ENCODE measurements at regions not wholly inside any gene's neighbourhood (a gene's known extent, or its start where the extent isn't known, plus 50 kb on each side); places are given as distances from the start of the nearest gene placed in this dataset.
"Not testable (repeated sequence)": the region's sequence is repeated elsewhere in the genome, so short reads cannot be mapped to it uniquely, and the experiment has no call there.

DNA sequence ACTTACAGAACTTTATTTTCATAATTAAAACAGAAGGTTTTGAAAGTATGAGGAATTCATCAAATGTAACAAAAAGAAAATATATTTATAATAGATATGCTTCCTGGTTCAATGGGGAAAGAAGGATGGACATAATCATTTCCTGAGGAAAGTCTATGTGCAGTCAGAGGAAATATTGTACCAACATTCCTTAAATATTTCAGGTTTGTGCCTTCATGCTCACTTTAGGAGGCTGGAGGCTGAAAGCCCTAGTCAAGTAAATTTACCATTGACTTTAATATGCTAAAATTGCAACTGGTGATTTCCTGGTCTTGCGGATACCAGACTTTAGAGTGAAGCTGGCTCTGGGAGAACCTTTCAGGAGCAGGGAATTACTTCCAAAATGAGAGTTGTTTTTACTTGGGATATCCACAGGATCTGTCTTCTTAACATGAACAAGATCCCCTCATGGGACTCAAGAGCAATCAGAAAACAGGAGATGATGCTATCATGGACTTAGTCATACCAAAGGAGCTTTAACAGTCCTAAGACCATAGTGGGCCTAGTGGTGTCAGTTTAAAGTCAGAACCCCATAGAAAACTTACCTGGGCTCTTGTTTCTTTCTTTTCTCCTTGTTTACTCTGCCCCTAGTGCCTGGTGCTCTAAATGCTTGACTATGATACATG lies 762.8 kb upstream of the GRAMD2B start:
- DNase-seq: no peak

DNA sequence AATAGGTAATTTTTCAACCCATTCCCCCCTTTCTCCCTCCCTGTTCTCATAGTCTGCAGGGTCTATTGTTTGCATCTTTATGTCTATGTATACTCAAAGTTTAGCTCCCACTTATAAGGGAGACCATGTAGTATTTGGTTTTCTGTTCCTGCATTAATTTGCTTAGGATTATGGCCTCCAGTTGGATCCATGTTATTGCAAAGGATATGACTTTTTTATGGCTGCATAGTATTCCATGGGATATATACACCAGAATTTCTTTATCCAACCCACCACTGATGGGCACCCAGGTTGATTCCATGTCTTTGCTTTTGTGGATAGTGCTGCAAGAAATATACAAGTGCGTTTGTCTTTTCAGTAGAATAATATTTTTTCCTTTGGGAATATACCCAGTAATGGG lies 761.6 kb upstream of the GRAMD2B start:
- DNase-seq: no peak

DNA sequence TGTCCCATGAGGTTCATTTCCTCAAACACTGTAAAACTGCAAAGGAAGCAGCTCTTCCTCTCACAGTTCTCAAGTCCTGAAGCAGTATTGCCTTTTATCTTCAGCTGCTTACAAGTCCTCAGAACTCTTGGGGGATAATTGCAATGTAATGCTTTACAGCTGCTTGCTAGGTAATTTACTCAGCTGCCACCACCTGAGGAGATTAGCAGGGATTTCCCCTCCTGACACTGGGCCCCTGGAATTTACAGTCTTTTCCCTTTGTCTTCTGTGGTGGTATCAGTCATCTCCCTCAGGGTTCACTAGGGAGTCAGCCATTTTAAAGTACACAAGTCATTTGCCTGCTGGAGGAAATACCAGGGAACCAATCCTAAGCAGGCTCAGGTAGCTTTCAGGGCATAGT lies 754.3 kb upstream of the GRAMD2B start:
- no peak for DNase-seq

DNA sequence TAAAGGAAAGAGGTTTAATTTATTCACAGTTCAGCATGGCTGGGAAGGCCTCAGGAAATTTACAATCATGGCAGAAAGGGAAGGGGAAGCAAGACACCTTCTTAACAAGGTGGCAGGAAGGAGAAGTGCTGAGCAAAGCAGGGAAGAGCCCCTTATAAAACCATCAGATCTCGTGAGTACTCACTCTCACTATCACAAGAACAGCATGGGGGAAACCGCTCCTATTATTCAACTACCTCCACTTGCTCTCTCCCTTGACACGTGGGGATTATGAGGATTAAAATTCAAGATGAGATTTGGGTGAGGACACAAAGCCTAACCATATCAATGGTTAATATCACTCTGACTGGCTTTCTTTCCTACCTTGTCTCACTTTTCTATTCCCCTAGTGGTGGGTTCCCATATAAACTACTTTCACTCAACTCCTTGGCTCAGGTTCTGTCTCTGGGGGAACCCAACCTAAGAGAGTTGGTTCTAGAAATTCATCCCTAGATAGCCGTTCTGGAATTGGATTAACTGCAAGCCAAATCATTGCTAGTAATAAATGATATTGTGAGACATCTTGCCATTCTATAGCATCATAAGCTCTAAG lies 749.8 kb upstream of the GRAMD2B start:
- no peak for DNase-seq

DNA sequence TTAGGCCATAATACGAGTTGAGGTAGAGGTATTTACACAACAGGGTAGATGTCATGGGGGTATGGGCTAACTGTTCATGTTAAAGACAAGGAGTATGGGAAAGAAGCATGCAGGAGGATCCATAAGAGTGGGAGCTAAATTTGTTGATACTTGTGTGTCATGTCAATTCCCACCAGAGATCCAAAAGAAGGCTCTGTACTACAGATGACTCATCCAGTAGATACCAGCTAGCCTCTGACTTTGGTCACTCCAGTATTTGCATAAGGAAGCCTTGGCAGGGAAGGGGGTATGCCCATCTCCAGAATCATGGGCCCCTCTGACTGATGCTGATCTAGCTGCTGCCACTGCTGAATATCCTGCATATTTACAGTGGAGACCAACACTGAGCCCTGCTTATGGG lies 743.7 kb upstream of the GRAMD2B start:
- DNase-seq: no peak

DNA sequence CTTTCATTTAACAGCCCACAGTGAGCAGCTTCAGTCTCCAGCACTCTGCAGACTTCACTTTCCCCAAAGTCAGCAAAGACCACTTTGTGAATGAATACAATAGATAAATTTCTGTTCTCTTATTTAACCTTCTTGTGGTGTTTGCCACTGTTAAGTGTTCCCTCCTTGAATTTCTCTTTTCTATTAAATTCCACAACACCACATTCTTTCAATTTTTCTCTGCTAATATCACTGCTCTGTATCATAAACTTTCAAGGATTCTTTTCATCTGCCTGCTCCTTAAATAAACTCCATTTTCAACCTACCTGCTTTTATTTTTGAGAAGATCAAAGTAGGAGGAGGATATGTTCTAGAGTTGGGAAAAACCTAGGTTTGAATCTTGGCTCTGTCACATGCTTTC lies 739.5 kb upstream of the GRAMD2B start:
- DNase-seq: no peak

DNA sequence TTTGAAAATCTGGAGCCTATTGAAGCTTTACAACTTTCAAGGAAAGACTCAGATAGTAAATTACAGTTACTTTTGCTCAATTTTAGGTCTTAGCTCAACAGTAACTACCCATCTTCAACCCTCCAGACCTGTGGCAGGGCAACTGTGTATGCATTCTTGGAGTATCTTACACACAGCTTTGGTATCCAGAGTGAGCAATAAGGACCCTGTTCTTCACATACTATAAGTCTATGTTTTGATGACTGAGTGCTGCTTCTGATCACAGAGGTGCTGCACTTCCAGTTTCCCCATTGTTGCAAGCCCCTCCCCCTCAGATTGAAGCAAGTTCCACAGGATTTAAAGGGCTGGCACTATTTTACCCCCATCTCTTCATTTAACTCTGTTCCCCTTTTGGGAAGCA lies 737.4 kb upstream of the GRAMD2B start:
- DNase-seq: no peak

DNA sequence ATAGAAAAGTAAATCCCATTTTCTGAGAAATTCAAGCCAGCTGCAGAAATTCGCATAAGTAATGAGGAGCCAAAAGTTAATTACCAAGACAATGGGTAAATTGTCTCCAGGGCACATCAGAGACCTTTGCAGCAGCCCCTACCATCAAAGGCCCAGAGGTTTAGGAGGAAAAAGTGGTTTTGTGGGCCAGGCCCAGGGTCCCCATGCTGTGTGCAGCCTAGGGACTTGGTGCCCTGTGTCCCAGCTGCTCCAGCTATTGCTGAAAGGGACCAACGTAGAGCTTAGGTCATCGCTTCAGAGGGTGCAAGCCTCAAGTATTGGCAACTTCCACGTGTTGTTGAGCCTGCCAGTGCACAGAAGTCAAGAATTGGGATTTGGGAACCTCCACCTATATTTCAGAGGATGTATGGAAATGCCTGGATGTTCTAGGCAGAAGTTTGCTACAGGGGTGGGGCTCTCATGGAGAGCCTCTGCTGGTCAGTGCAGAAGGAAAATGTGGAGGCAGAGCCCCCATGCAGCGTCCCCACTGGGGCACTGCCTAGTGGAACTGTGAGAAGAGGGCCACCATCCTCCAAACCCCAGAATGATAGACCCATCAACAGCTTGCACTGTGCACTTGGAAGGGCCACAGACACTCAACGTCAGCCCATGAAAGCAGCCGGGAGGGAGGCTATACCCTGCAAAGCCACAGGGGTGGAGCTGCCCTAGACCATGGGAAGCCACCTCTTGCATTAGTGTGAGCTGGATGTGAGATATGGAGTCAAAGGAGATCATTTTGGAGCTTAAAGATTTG lies 731.3 kb upstream of the GRAMD2B start:
- not testable (repeated sequence) for DNase-seq

DNA sequence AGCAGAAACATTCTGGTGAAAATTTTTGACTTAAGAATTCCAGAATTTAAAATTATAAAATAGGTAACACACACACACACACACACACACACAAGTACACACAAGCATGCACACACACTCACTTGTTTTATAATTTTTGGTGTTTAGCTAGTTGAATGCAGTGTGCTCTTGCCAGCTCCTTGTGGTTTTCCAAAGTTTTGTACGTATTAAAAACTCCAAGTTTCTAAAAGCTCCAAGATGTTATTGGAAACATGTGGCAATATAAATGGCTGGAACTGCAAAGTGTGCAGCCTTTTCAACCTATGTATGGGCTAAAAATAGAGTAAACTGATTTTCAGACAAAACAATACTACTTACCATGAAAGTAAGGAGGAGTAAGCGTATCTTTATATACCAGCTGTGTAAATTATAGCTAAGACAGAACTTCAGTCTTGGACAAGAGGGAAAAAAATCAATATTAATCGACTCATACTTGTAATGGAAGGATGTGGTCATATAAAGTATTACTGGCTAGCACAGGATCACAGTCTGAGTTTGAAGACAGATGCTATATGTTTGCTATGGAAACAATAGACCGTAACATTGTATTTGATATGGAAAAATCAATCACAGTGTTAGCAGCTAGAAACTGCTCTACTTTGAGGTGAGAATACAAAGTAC lies 727.1 kb upstream of the GRAMD2B start:
- DNase-seq: no peak

DNA sequence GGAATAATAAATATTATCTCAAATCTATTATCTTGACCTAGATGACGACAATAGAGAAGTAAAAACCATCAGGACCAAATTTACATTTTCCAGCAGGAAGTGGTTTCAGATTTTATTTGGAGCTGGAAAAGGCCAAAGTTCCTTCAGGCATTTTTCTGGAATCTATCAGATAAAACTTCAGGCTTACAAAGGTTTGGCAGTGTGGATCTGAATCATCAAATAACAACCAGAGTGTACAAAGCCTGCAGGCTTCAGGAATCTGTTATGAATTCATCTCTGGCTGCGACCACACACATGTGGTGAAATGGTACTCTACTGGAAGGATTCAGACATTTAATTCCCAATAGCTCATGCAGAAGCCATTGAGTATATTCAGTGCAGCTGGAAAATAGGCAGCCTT lies 726.4 kb upstream of the GRAMD2B start:
- no peak for DNase-seq

DNA sequence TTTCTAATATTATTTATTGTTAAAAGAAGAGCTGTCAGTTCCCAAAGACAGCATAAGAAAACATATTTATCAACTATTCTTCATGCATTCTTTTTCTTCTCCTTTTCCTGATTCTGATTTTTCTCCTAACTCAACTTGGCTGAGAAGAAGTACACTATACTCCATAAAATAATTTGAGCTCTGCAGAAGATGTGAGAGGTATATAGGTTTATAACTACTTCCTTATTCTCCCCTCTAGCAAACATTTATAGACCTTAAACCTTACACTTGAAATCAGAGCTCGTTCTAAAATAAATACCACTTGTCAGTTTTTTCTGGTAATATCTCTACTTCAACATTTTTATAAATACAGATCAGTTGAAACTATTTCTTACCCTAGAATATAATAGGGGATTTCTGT lies 724.8 kb upstream of the GRAMD2B start:
- DNase-seq: no peak

DNA sequence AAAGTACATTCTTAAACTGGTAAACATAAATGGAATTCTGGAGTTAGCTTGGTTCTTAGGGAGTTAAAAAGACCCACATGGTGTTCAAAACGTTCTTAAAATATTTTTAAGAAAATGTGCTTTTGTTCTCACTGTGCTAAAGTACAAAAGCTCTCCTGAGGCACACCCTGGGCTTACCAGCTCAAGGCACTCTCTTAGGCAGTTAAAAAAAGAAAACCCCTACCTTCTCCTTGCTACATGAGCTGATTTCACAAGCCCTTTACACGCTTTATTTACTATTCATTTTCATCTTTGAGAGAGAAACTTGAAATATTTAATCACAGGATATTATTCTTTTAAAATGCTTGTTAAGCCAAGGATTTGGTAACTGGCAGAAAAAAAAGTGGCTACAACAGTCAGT lies 723.3 kb upstream of the GRAMD2B start:
- DNase-seq: no peak

DNA sequence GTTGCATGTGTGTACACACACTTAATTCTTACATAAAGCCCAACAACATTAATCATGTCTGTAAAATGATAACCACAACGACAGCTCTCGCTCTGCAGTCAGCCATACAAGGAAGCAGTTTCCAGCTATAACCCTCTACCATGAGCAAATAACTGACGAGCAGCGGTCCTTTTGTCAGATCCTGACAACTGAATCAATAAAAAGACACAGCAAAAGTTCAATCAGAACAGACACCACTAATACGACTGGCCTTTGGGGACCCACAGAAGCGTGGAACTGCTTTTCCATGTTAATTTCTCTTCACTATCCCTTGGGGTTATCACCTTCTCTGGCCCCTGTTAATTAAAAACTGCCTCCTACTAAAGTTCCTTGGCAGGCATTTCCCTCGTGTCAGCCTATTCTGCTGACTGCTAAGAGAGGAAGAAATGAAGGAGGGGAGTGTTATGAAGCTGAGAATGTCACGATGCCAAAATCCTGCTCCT lies 722.8 kb upstream of the GRAMD2B start:
- DNase-seq: no peak

DNA sequence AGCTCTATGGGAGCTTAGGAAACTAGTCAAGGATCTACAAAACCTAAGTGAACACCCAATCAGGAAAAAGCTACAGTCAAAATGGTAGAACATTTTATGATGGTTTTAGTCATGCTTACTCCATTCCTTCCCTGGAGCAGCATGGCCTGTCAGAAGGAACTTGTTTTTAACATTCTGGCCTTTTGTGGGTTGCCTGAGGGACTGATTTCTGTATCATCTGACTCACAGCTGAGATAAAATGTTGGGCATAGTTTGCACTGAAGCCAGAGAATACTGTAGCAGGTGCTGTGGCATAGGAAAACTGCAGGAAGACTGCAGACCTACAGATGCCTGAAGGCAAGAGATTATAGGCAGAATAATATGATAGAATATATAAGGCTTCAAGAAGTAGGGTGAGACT lies 719.6 kb upstream of the GRAMD2B start:
- DNase-seq: no peak

DNA sequence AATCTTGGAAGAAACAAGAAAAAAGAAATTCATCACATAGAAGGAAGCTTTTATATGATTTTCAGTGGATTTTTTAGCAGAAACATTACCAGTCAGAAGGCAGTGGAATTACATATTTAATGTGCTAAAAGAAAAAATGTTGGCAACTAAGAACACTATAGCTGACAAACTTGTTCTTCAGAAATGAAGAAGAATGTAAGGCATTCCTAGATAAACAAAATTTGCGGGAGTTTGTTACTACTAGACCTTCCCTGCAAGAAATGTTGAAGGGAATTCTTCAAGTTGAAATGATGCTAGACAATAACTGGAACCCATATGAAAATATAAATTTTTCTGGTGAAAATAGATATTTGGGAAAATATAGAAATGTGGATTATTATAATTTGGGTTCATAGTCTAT lies 718.3 kb upstream of the GRAMD2B start:
- no peak for DNase-seq

DNA sequence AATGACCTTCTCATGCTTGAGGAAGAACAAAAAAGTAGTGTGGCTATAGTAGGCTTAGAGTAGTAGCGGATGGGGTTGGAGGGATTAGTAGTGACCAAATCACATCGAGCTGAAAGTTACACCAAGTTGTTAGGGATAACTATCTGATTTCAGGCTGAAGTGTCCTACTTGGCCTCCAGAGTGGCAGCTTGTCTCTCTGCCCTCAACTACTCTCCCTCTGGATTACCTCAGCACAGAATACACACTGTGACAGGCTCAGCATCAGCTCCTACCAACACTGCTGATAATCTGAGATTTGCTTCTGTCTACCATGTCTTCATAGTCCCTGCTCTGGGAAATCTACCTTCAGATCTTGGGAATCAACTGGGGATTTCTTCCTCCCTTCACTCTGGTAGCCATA lies 714.6 kb upstream of the GRAMD2B start:
- DNase-seq: no peak

DNA sequence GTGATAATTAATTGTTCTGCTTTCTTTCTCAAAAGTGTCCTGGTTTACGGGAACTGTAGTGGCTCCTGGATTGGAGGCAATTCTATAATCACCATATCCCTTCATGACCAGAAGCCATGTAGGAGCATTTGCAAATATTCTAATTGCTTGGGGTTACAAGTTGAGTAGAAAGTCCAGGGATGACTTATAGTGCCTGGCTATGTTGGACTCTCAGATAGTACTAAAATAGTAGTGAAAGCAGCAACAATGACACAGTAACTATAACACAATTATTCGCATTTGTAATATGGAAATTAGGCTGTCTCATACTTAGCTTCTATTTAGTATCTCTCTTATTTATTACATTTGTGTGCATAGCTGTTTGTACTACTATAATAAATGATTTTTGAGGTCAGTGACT lies 712.5 kb upstream of the GRAMD2B start:
- no peak for DNase-seq

DNA sequence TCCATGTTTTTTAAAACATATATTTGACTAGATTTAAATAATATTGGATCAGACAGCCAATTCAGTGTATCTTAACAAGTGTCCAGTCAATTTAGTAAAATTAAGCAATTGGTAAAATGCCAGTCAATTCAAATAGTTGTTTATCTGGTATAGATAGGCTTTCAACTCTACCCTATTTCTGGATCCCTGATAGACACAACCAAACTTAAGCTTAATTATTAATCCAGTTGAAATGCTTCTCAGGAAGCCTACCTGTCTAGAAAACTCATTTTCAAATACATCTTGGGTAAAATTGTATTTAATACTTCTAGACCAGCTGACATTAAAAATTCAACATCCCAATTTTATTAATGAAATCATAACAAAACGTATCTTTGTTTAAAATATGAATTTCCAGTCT lies 710.8 kb upstream of the GRAMD2B start:
- DNase-seq: no peak

DNA sequence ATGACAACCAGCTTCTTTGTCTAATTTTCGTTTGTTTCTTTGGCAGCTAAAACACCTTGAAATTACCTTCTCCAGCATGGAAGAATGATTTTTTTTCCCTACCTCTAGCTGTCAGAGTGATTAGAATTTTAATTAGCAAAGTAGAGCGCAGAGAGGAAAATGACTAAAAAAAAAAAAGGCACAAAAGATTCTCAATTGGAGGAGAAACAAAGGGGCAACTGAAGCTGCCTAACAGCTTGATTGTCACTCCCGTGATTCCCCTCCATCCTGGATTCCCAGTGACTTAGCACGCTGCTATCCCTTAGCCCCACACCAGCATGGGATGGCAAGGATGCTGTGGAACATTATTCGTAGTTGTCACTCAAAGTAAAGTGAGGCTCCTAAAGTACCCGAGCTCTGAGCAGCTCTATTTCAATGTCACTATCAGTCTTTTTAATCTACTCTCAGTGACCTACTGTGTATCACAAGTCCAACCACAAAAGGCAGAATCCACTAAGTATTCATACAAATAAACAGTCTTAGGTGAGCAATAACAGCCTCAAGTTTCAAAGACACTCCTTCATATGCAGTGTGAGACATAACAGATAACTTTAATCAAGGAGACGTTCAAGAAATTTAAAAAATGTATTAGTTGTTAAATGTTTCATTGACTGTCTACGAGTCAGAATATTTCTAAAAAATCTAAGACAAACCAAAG lies 710.0 kb upstream of the GRAMD2B start:
- no peak for DNase-seq

DNA sequence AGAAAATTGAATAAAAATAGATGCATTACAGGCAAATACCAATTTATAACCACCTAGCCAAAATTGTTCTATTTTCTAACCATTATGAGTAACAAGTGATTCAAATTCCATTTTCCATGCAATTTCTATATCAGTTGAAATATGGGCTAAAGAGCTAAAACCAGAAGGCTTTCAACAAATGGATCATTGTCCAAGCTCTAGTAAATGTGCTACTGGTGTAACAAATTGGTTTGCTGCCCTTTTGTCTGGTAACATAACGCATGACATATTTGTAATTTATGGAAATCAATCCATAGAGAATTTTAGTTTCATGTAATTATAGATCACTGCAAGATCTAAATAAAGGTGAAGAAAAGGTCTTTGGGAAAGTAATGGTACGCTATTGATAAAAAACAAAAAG lies 708.0 kb upstream of the GRAMD2B start:
- DNase-seq: no peak

DNA sequence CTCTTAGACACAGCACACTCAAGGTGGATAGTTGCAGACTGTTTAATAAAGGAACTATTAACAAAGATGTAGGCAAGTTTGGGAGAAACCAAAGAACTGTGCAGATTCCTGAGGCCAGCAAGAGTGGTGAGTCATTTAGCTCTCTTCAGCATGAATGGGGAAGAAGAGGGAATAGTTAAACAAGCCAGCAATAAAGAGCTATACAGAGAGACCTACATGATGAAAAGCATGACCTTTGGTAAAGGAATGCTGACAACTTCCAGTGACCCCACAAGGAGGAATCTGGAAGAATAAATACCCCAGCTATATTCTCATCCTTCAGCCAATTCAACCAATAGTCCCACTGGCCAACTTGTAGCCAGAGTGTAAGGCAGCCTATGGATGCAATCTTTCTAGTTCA lies 706.0 kb upstream of the GRAMD2B start:
- DNase-seq: no peak

DNA sequence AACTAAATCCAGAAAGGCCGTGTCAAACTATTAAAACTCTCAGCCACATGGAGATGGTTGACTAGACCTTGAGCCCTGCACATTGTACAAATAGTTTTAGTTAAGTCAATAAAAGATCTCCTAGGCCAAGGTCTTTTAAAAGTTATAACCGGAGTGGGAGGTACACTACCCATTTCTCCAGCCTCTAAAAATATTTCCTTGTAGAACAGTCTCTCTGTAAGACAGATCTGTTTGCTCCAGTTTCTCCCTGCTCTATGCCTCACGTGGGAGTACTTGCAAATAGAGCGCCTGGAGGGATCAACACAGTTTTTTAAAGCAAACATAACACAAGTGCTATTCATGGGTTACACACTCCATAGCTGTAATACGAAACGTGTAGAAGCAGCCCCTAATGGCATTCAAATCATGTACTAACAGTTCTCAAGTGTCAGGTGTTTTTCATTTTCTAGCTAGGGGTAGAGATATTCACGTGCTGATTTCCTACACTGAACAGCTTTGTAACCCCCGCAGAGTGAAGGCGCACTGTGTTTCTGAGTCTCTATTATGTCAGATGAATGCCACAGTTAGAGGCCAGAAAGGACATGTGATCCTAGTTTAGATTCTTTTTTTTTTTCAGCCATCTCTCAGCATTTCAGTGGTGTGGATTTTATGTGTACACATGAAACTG lies 703.4 kb upstream of the GRAMD2B start:
- DNase-seq: no peak

DNA sequence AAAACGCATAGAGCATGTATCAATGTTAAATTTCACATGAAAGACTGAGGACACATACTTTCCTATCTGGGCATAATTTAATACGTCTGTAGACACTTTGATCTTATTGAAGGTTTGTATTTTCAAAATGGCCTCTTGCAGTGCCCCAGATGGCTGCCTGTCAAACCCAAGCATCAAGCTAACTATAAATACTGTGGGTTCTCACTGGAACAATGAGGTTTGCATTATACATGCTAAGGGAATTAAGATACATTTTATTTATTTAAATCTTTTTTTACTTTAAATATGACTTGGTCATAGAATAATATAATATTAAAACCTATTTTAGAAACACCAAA lies 702.9 kb upstream of the GRAMD2B start:
- no peak for DNase-seq

All from activated CD4-positive, alpha-beta T cell treated with anti-CD3 and anti-CD28 coated beads, Interleukin-2, amount 50 U/mL, for 48 hours (primary cell).